B cell (primary cell): ENCODE measurements at regions not wholly inside any gene's neighbourhood (a gene's known extent, or its start where the extent isn't known, plus 50 kb on each side); places are given as distances from the start of the nearest gene placed in this dataset.

Experiments used
- ATAC-seq: fragments of 200-7000 bp; cut with Tn5 transposase; one replicate; pipeline ENCODE4 v1.10.0; 2021; ENCODE audit warnings: low read depth, mild to moderate bottlenecking, moderate number of reproducible peaks, moderate library complexity
- CTCF ChIA-PET: fragments of 350-600 bp; sonication (Branson Sonifier 250); formaldehyde crosslinking; loops from one replicate; lab custom pipeline; 2021; ENCODE audit warnings: antibody characterized with exemption, inconsistent platforms; lab: Charles Lee
- POLR2A ChIA-PET: fragments of 350-600 bp; sonication (Branson Sonifier 250); formaldehyde crosslinking; loops from one replicate; lab custom pipeline; 2021; ENCODE audit warnings: antibody characterized with exemption; lab: Charles Lee
- DNase-seq: peaks from one replicate; pipeline ENCODE4 v3.0.0; 2013
- H2AFZ ChIP-seq: 2 replicates; pipeline ENCODE4 v1.6.1; 2012; ENCODE audit warnings: mild to moderate bottlenecking, low read depth, low read length; ENCODE audit not compliant: insufficient read depth, poor library complexity, severe bottlenecking
- H3K27ac ChIP-seq, 2 donors: 1 replicate in 1 of 2; 2 replicates in 1 of 2; pipeline ENCODE4 v1.5.1; 2012 to 2013; ENCODE audit warnings: low read length in 2 of 2, mild to moderate bottlenecking in 2 of 2, moderate library complexity in 1 of 2
- H3K27me3 ChIP-seq, 4 experiments: fragments of 200-600 bp in 1 of 4; sonication (generic) in 1 of 4; replicated peaks in 1 of 4; 1 replicate in 2 of 4; 2 replicates in 2 of 4; pipeline versions ENCODE4 v1.6.1 to v1.7.0; 2013 to 2016; ENCODE audit warnings: low read length in 3 of 4, mild to moderate bottlenecking in 2 of 4, mixed read lengths in 1 of 4, moderate library complexity in 1 of 4; ENCODE audit not compliant: insufficient read depth in 4 of 4, control insufficient read depth in 3 of 4; ENCODE audit errors: control extremely low read depth in 1 of 4
- H3K36me3 ChIP-seq, 2 experiments: replicated peaks in 1 of 2; 1 replicate in 1 of 2; 2 replicates in 1 of 2; pipeline versions ENCODE4 v1.6.1 to v1.7.1; 2013; ENCODE audit warnings: low read length in 1 of 2; ENCODE audit not compliant: insufficient read depth in 2 of 2, control insufficient read depth in 1 of 2; ENCODE audit errors: control extremely low read depth in 1 of 2, extremely low read depth in 1 of 2
- H3K4me1 ChIP-seq, 2 donors: fragments of 200-600 bp in 1 of 2; sonication (generic) in 1 of 2; 1 replicate in 1 of 2; 2 replicates in 1 of 2; pipeline versions ENCODE4 v1.5.1 to v1.6.1; 2013 to 2017; ENCODE audit warnings: low read length in 2 of 2; ENCODE audit not compliant: control insufficient read depth in 2 of 2, insufficient read depth in 2 of 2
- H3K4me2 ChIP-seq: replicated peaks from 2 replicates; pipeline ENCODE3; 2012; ENCODE audit warnings: mild to moderate bottlenecking, low read depth, low read length; ENCODE audit not compliant: poor library complexity, severe bottlenecking
- H3K4me3 ChIP-seq, 5 experiments: fragments of 200-600 bp in 1 of 5; sonication (generic) in 1 of 5; 1 replicate in 3 of 5; 2 replicates in 2 of 5; pipeline versions ENCODE4 v1.5.1 to v1.7.0; 2011 to 2016; ENCODE audit warnings: low read length in 4 of 5, mild to moderate bottlenecking in 4 of 5, low read depth in 2 of 5, control low read depth in 1 of 5, moderate library complexity in 1 of 5; ENCODE audit not compliant: insufficient read depth in 1 of 5; ENCODE audit errors: control extremely low read depth in 1 of 5, extremely low read depth in 1 of 5
- H3K79me2 ChIP-seq: fragments of 200-600 bp; sonication (generic); one replicate; pipeline ENCODE4 v1.6.0; 2016; ENCODE audit warnings: low read length; ENCODE audit not compliant: control insufficient read depth, insufficient read depth
- H3K9ac ChIP-seq: fragments of 200-600 bp; sonication (generic); 2 replicates; pipeline ENCODE4 v1.6.1; 2017; ENCODE audit warnings: mild to moderate bottlenecking, low read length, moderate library complexity
- H3K9me3 ChIP-seq, 3 donors: one replicate each; pipeline versions ENCODE4 v1.6.1 to v1.7.1; 2013; ENCODE audit warnings: low read length in 2 of 3; ENCODE audit not compliant: control insufficient read depth in 2 of 3, insufficient read depth in 1 of 3; ENCODE audit errors: control extremely low read depth in 1 of 3
- H4K20me1 ChIP-seq: 2 replicates; pipeline ENCODE4 v1.6.0; 2012; ENCODE audit warnings: mild to moderate bottlenecking, low read length; ENCODE audit not compliant: insufficient read depth, control insufficient read depth, poor library complexity, severe bottlenecking
- H3K27ac Mint-ChIP-seq: one replicate; pipeline ENCODE4 v1.8.0; 2021; ENCODE audit warnings: mixed read lengths
- H3K27me3 Mint-ChIP-seq: one replicate; pipeline ENCODE4 v1.8.0; 2021; ENCODE audit warnings: mixed read lengths
- H3K4me1 Mint-ChIP-seq: one replicate; pipeline ENCODE4 v1.8.0; 2021; ENCODE audit warnings: mixed read lengths
- H3K4me3 Mint-ChIP-seq: one replicate; pipeline ENCODE4 v1.8.0; 2021; ENCODE audit warnings: mixed read lengths
- H3K9me3 Mint-ChIP-seq: one replicate; pipeline ENCODE4 v1.8.0; 2022; ENCODE audit warnings: mixed read lengths; ENCODE audit not compliant: insufficient read depth
- WGBS: methylation state at CpG from one replicate; pipeline ENCODE4 v1.1.5; 2013; ENCODE audit warnings: missing lambda C conversion rate; ENCODE audit not compliant: insufficient coverage; 5-methylcytosine and 5-hydroxymethylcytosine counted together
- intact Hi-C: fragments of 100-400 bp; cut with micrococcal nuclease; formaldehyde crosslinking; loops from one replicate; pipeline ENCODE4 v1.10.0; 2022
- TF ChIP-seq, protein P1 (sequence below): fragments of 200-600 bp; IDR thresholded peaks from one replicate; pipeline ENCODE4 v1.8.0; 2022; ENCODE audit warnings: antibody characterized with exemption, mild to moderate bottlenecking

GRCh38 chr6:50649086-50649485, 64.2 kb upstream of the TFAP2D start:
- Histone ChIP-seq H3K9ac (no peak overlapping the region), H3K27me3 (no peaks in the 10 kb centered on the region), H3K79me2 (no peaks in the 10 kb centered on the region), H3K4me3 (no peak overlapping the region), H3K36me3 (no peaks in the 10 kb centered on the region), H3K4me2 (no peak overlapping the region), H4K20me1 (no peaks in the 10 kb centered on the region), H2AFZ (no peak overlapping the region), H3K4me1 (no peaks in the 10 kb centered on the region), H3K27ac (no peak overlapping the region), H3K9me3 (peaks cover 0 to 7% (median 0%) of the 10 kb centered on the region in 3 donors)
- TF ChIP-seq, protein P1, sequence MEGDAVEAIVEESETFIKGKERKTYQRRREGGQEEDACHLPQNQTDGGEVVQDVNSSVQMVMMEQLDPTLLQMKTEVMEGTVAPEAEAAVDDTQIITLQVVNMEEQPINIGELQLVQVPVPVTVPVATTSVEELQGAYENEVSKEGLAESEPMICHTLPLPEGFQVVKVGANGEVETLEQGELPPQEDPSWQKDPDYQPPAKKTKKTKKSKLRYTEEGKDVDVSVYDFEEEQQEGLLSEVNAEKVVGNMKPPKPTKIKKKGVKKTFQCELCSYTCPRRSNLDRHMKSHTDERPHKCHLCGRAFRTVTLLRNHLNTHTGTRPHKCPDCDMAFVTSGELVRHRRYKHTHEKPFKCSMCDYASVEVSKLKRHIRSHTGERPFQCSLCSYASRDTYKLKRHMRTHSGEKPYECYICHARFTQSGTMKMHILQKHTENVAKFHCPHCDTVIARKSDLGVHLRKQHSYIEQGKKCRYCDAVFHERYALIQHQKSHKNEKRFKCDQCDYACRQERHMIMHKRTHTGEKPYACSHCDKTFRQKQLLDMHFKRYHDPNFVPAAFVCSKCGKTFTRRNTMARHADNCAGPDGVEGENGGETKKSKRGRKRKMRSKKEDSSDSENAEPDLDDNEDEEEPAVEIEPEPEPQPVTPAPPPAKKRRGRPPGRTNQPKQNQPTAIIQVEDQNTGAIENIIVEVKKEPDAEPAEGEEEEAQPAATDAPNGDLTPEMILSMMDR = no peak
- DNase-seq (no peak), ATAC-seq (no peak)
- H3K27ac Mint-ChIP-seq = no peak overlapping the region
- peaks cover 8% of the 10 kb centered on the region for H3K9me3 Mint-ChIP-seq
- ChIA-PET CTCF (no interaction called here), POLR2A (no interaction called here)
- no peaks in the 10 kb centered on the region for H3K27me3 Mint-ChIP-seq
- WGBS = 75% methylated on average over 1 of the region's 2 CpGs
- intact Hi-C loops = no loop called here
- no peak overlapping the region for H3K4me3 Mint-ChIP-seq
- H3K4me1 Mint-ChIP-seq = no peaks in the 10 kb centered on the region

DNA sequence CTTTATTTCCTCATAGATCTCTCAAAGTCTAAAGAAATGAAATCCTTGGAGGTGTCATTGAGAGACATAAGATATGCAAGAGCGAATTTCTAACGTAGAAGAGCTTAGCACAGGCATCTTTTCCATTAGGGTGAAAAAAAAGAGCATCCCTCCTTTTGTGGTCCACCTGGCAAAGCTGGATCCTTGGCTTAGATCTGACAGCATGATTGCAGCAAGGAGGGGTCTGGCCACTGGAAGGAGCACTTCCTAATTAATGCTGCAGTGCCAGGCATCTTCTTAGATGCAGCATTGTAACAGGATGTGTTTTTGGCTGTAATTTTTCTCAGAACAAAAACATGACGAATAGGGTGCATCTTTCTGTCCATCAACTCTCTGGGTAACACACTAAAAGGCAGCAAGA, 60.1 kb upstream of the TFAP2D start:
- no peak for DNase-seq
- intact Hi-C loops = no loop called here
- H3K9ac ChIP-seq = no peak overlapping the region
- H3K27ac ChIP-seq = no peak overlapping the region
- no peaks in the 10 kb centered on the region for H3K4me1 ChIP-seq
- 49% methylated on average over 3 of the region's 3 CpGs for WGBS
- CTCF ChIA-PET = no interaction called here
- H4K20me1 ChIP-seq = no peaks in the 10 kb centered on the region
- no peaks in the 10 kb centered on the region for H3K79me2 ChIP-seq
- H3K36me3 ChIP-seq = no peaks in the 10 kb centered on the region
- peaks cover 0 to 7% (median 0%) of the 10 kb centered on the region in 3 donors for H3K9me3 ChIP-seq
- H3K4me1 Mint-ChIP-seq = no peaks in the 10 kb centered on the region
- no peak overlapping the region for H3K27ac Mint-ChIP-seq
- no peak overlapping the region for H3K4me3 Mint-ChIP-seq
- H3K27me3 ChIP-seq = no peaks in the 10 kb centered on the region
- no peak overlapping the region for H3K4me3 ChIP-seq
- no peak overlapping the region for H2AFZ ChIP-seq
- H3K4me2 ChIP-seq = no peak overlapping the region
- POLR2A ChIA-PET = no interaction called here
- TF ChIP-seq, protein P1 = no peak
- H3K9me3 Mint-ChIP-seq = peaks cover 8% of the 10 kb centered on the region
- H3K27me3 Mint-ChIP-seq = no peaks in the 10 kb centered on the region
- no peak for ATAC-seq
